CD4-positive, alpha-beta T cell treated with Interleukin-6 at 100 ng/mL for 8 hours (primary cell): ENCODE measurements at regions not wholly inside any gene's neighbourhood (a gene's known extent, or its start where the extent isn't known, plus 50 kb on each side); places are given as distances from the start of the nearest gene placed in this dataset.
"Not testable (repeated sequence)": the region's sequence is repeated elsewhere in the genome, so short reads cannot be mapped to it uniquely, and the experiment has no call there.

ENCODE experiments used
- DNase-seq: peaks from one replicate; pipeline ENCODE4 v3.0.0-alpha.2; 2020; ENCODE audit warnings: mixed read lengths, low spot score

GRCh38 chr3:101998256-101998926, 149.1 kb downstream of the NFKBIZ start:
- DNase-seq: no peak

- DNase-seq: no peak
Observed at GRCh38 chr3:101999177-101999779, 150.0 kb downstream of the NFKBIZ start.

- DNase-seq: no peak
Observed at GRCh38 chr3:102000620-102001209, 151.4 kb downstream of the NFKBIZ start.

GRCh38 chr3:102002056-102002455, 152.7 kb downstream of the NFKBIZ start:
- no peak for DNase-seq

GRCh38 chr3:102004561-102004960, 155.2 kb downstream of the NFKBIZ start:
- DNase-seq: no peak

- DNase-seq: no peak
Observed at GRCh38 chr3:102005551-102005950, 156.2 kb downstream of the NFKBIZ start.

GRCh38 chr3:102006812-102007485, 157.6 kb downstream of the NFKBIZ start:
- no peak for DNase-seq

GRCh38 chr3:102008436-102008835, 159.1 kb downstream of the NFKBIZ start:
- not testable (repeated sequence) for DNase-seq

- DNase-seq: no peak
Observed at GRCh38 chr3:102016417-102016816, 167.1 kb downstream of the NFKBIZ start.

- no peak for DNase-seq
Observed at GRCh38 chr3:102017784-102018183, 168.5 kb downstream of the NFKBIZ start.

- no peak for DNase-seq
Observed at GRCh38 chr3:102018551-102018950, 169.2 kb downstream of the NFKBIZ start.

GRCh38 chr3:102020735-102021134, 171.4 kb downstream of the NFKBIZ start:
- DNase-seq: no peak

- no peak for DNase-seq
Observed at GRCh38 chr3:102024270-102024904, 175.1 kb downstream of the NFKBIZ start.

- no peak for DNase-seq
Observed at GRCh38 chr3:102025606-102026270, 176.4 kb downstream of the NFKBIZ start.

- DNase-seq: no peak
Observed at GRCh38 chr3:102026656-102027055, 177.3 kb downstream of the NFKBIZ start.

GRCh38 chr3:102030661-102031060, 181.3 kb downstream of the NFKBIZ start:
- no peak for DNase-seq

- no peak for DNase-seq
Observed at GRCh38 chr3:102031834-102032233, 182.5 kb downstream of the NFKBIZ start.

GRCh38 chr3:102032491-102033383, 183.4 kb downstream of the NFKBIZ start:
- no peak for DNase-seq

GRCh38 chr3:102034639-102035451, 185.5 kb downstream of the NFKBIZ start:
- no peak for DNase-seq

- DNase-seq: no peak
Observed at GRCh38 chr3:102036017-102036416, 186.7 kb downstream of the NFKBIZ start.
